OCI-LY7 (cell line): ENCODE measurements at regions not wholly inside any gene's neighbourhood (a gene's known extent, or its start where the extent isn't known, plus 50 kb on each side); places are given as distances from the start of the nearest gene placed in this dataset.
"Not testable (repeated sequence)": the region's sequence is repeated elsewhere in the genome, so short reads cannot be mapped to it uniquely, and the experiment has no call there.

ENCODE experiments used
- BruUV-seq: library from RNA; stranded (reverse); fragments of 400-500 nt; replicated peaks from 2 replicates; lab custom pipeline; 2021; lab: Mats Ljungman, UMichigan
- CTCF ChIA-PET: fragments of 300-600 bp; sonication (Branson Sonifier 250); formaldehyde crosslinking; loops from one replicate; lab custom pipeline; 2022; ENCODE audit warnings: antibody characterized with exemption; ENCODE audit not compliant: unreplicated experiment; lab: Charles Lee
- POLR2A ChIA-PET: fragments of 300-600 bp; sonication (Branson Sonifier 250); formaldehyde crosslinking; loops from one replicate; lab custom pipeline; 2022; ENCODE audit warnings: antibody characterized with exemption; lab: Charles Lee
- DNase-seq: peaks from one replicate; pipeline ENCODE4 v3.0.0-alpha.2; 2015; ENCODE audit warnings: low spot score
- H2AFZ ChIP-seq: fragments of 200-600 bp; sonication (generic), shearing (Covaris generic); 2 replicates; pipeline ENCODE4 v1.6.1; 2014; ENCODE audit warnings: mild to moderate bottlenecking, antibody characterized with exemption, low read length, moderate library complexity
- H3K27ac ChIP-seq: fragments of 200-600 bp; sonication (generic); 2 replicates; pipeline ENCODE4 v1.5.1; 2014; ENCODE audit warnings: mixed run types, low read depth, mild to moderate bottlenecking, moderate library complexity, low read length, inconsistent platforms; ENCODE audit not compliant: poor library complexity, severe bottlenecking
- H3K36me3 ChIP-seq: fragments of 200-600 bp; sonication (generic); 2 replicates; pipeline ENCODE4 v1.6.1; 2014; ENCODE audit warnings: mild to moderate bottlenecking, antibody characterized with exemption, low read length, moderate library complexity, mixed read lengths; ENCODE audit not compliant: insufficient read depth
- H3K4me1 ChIP-seq: fragments of 200-600 bp; sonication (generic); 2 replicates; pipeline ENCODE4 v1.5.1; 2014; ENCODE audit warnings: mild to moderate bottlenecking, low read length; ENCODE audit not compliant: insufficient read depth, poor library complexity, severe bottlenecking
- H3K4me2 ChIP-seq: fragments of 200-600 bp; sonication (generic); 2 replicates; pipeline ENCODE4 v1.6.1; 2014; ENCODE audit warnings: mild to moderate bottlenecking, low read length
- H3K4me3 ChIP-seq: fragments of 200-600 bp; sonication (generic); 2 replicates; pipeline ENCODE4 v1.5.1; 2014; ENCODE audit warnings: mild to moderate bottlenecking, low read depth, low read length; ENCODE audit not compliant: poor library complexity, severe bottlenecking
- H3K79me2 ChIP-seq: fragments of 200-600 bp; sonication (generic); 2 replicates; pipeline ENCODE4 v1.6.1; 2016; ENCODE audit warnings: low read depth, mild to moderate bottlenecking, low read length, moderate library complexity, mixed read lengths; ENCODE audit not compliant: insufficient read depth
- H3K9me2 ChIP-seq: fragments of 200-600 bp; sonication (generic); 2 replicates; pipeline ENCODE4 v1.6.1; 2016; ENCODE audit warnings: mild to moderate bottlenecking, low read length, mixed read lengths; ENCODE audit not compliant: insufficient read depth
- H3K9me3 ChIP-seq: fragments of 200-600 bp; sonication (generic); 2 replicates; pipeline ENCODE4 v1.6.1; 2014; ENCODE audit warnings: mild to moderate bottlenecking, mixed run types, low read length, mixed read lengths
- H4K20me1 ChIP-seq: fragments of 200-600 bp; sonication (generic); 2 replicates; pipeline ENCODE4 v1.6.1; 2014; ENCODE audit warnings: mild to moderate bottlenecking, antibody characterized with exemption, low read length, moderate library complexity, mixed read lengths; ENCODE audit not compliant: insufficient read depth
- EZH2phosphoT487 ChIP-seq: fragments of 200-600 bp; sonication (generic); IDR thresholded peaks from 2 replicates; pipeline ENCODE4 v1.6.1; 2018; ENCODE audit warnings: low read depth, borderline replicate concordance, mild to moderate bottlenecking, mixed run types, antibody characterized with exemption, low read length, moderate library complexity, mixed read lengths
- intact Hi-C: fragments of 100-400 bp; cut with micrococcal nuclease; formaldehyde crosslinking; loops from one replicate; pipeline ENCODE4 v1.10.0; 2022; ENCODE audit not compliant: unreplicated experiment
- TF ChIP-seq, protein P1 (sequence below): fragments of 200-600 bp; sonication (generic); conservative IDR thresholded peaks from 2 replicates; pipeline ENCODE4 v1.5.1; 2014; ENCODE audit warnings: mild to moderate bottlenecking, antibody characterized with exemption, low read length, moderate library complexity, mixed read lengths

DNA sequence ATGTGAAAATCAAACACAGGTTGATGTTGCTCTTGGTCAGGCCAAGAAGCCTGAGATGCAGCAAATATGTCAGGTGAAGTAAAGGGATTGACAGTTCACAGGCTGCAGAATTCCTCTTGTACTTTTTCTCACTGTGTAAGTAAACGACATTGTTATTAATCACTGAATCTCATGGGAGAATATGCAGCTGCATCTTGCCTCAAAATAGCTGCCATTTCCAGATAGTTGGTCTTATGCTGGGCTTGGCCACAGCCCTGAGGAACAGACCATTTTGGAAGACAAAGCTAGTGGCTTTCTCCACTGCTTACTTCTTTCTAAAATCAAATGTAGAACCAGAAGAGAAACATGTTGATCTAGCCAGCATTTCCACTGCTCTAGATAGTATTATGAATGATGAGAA, 403.4 kb upstream of the NR3C2 start:
- Histone ChIP-seq H2AFZ (peak overlapping the region; percentile 43; the same call in 1 of the 2 replicates), H4K20me1 (no peaks in the 10 kb centered on the region), H3K9me3 (no peaks in the 10 kb centered on the region), H3K27ac (no peak overlapping the region), H3K79me2 (no peaks in the 10 kb centered on the region), H3K36me3 (no peaks in the 10 kb centered on the region), H3K4me2 (no peak overlapping the region), H3K4me3 (no peak overlapping the region), H3K4me1 (no peaks in the 10 kb centered on the region), H3K9me2 (no peaks in the 10 kb centered on the region)
- intact Hi-C loops = no loop called here
- CTCF ChIA-PET = no interaction called here
- no TSS peak for BruUV-seq
- TF ChIP-seq EZH2phosphoT487 = no peak
- TF ChIP-seq, protein P1, sequence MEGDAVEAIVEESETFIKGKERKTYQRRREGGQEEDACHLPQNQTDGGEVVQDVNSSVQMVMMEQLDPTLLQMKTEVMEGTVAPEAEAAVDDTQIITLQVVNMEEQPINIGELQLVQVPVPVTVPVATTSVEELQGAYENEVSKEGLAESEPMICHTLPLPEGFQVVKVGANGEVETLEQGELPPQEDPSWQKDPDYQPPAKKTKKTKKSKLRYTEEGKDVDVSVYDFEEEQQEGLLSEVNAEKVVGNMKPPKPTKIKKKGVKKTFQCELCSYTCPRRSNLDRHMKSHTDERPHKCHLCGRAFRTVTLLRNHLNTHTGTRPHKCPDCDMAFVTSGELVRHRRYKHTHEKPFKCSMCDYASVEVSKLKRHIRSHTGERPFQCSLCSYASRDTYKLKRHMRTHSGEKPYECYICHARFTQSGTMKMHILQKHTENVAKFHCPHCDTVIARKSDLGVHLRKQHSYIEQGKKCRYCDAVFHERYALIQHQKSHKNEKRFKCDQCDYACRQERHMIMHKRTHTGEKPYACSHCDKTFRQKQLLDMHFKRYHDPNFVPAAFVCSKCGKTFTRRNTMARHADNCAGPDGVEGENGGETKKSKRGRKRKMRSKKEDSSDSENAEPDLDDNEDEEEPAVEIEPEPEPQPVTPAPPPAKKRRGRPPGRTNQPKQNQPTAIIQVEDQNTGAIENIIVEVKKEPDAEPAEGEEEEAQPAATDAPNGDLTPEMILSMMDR = no peak
- no peak for DNase-seq
- POLR2A ChIA-PET = no interaction called here

DNA sequence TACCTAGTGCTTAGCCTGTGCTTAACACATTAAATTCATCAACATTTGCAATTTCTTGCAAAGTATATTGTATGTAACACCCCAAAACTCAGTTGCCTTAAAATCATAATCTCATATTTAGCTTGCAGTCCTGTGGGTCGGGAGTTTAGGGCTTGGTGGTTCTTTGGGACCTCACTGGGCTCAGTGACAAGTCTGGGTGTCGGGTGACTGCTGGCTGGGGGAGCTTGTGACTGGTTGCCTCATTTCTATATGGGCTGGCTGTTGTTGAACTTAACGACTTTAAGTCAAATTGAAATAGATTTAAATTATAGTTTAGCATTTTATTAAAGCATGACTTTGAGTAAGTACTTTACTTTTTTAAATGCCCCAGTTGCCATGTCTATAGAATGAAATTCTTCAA, 401.4 kb upstream of the NR3C2 start:
- ChIA-PET POLR2A (interaction anchor here (0.6 to 1.5 kb wide), 2 partner anchors 9 to 1029 kb away, joined by 3 to 4 read pairs; no protein-coding TSS in a partner anchor), CTCF (no interaction called here)
- no peak overlapping the region for H2AFZ ChIP-seq
- H3K4me3 ChIP-seq = no peak overlapping the region
- BruUV-seq = no TSS peak
- H3K36me3 ChIP-seq = no peaks in the 10 kb centered on the region
- H4K20me1 ChIP-seq = no peaks in the 10 kb centered on the region
- H3K4me2 ChIP-seq = no peak overlapping the region
- H3K27ac ChIP-seq = no peak overlapping the region
- no peak for DNase-seq
- TF ChIP-seq, protein P1 = no peak
- TF ChIP-seq EZH2phosphoT487 = no peak
- H3K4me1 ChIP-seq = no peaks in the 10 kb centered on the region
- no peaks in the 10 kb centered on the region for H3K9me2 ChIP-seq
- no peaks in the 10 kb centered on the region for H3K79me2 ChIP-seq
- intact Hi-C loops = no loop called here
- H3K9me3 ChIP-seq = no peaks in the 10 kb centered on the region

DNA sequence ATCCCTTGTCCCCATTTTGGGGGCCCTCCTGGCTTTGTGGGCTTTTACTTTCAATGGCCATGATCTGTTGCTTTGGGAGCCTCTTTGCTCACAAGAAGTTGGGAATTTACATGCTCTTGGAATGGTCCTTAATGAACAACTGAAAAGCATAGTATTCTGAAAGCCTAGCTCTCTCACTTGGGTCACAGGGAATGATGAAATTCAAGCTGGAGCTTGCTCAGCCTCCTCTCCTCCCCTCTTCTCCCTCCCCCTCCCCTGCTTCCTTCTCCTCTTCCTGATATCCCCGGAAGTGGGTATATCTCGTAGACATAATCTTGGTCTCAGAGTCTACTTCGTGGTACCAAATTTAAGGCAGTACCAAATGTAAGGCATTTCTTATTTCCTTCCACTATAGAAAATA, 400.6 kb upstream of the NR3C2 start:
- Histone ChIP-seq H3K79me2 (no peaks in the 10 kb centered on the region), H4K20me1 (no peaks in the 10 kb centered on the region), H3K27ac (no peak overlapping the region), H2AFZ (no peak overlapping the region), H3K4me3 (no peak overlapping the region), H3K9me2 (no peaks in the 10 kb centered on the region), H3K4me1 (no peaks in the 10 kb centered on the region), H3K4me2 (no peak overlapping the region), H3K36me3 (no peaks in the 10 kb centered on the region), H3K9me3 (no peaks in the 10 kb centered on the region)
- TF ChIP-seq EZH2phosphoT487 = no peak
- TF ChIP-seq, protein P1 = no peak
- CTCF ChIA-PET = no interaction called here
- BruUV-seq = no TSS peak
- POLR2A ChIA-PET = interaction anchor here (1.5 kb wide), 1 partner anchor 8 kb away, joined by 4 read pairs; no protein-coding TSS in a partner anchor
- no peak for DNase-seq
- intact Hi-C loops = no loop called here

DNA sequence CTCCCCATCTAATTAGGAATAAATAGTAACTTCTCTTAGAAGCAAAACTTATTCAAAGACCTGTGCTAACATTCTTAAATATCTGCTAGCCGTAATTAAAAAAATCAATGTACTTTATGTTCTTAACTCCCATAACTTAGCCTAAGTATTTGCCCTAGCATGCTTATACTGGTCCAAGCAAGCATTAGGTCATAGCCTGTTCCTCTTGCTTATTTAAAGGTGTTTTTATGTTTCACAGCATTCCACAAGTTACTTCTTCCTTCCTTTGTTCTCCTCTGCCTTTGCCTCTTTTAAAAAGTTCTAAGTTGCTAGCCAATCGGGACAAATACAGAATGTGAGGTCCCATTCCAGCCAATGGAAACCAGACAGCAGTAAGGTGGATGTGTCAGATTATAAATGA, 395.4 kb upstream of the NR3C2 start:
- H3K9me2 ChIP-seq, POLR2A ChIA-PET, H3K9me3 ChIP-seq, DNase-seq, H3K36me3 ChIP-seq, H3K79me2 ChIP-seq, intact Hi-C loops, H3K4me3 ChIP-seq, H4K20me1 ChIP-seq, BruUV-seq, CTCF ChIA-PET, H3K4me2 ChIP-seq, H2AFZ ChIP-seq, H3K27ac ChIP-seq: not testable (repeated sequence)
- peaks cover 19% of the 10 kb centered on the region for H3K4me1 ChIP-seq
